PC-3 (cell line): ENCODE measurements at regions not wholly inside any gene's neighbourhood (a gene's known extent, or its start where the extent isn't known, plus 50 kb on each side); places are given as distances from the start of the nearest gene placed in this dataset.
A peak's percentile ranks its signal among the peaks of the same experiment; 100 is the strongest.
"Not testable (repeated sequence)": the region's sequence is repeated elsewhere in the genome, so short reads cannot be mapped to it uniquely, and the experiment has no call there.

Experiments
- ATAC-seq: fragments of 200-7000 bp; cut with Tn5 transposase; 2 replicates; pipeline ENCODE4 v1.9.1; 2020; ENCODE audit warnings: mild to moderate bottlenecking, moderate library complexity
- BruUV-seq: library from RNA; stranded (reverse); fragments of 400-500 nt; replicated peaks from 2 replicates; lab custom pipeline; 2021; lab: Mats Ljungman, UMichigan
- CTCF ChIA-PET: fragments of 300-600 bp; sonication (Branson Sonifier 250); formaldehyde crosslinking; loops from one replicate; lab custom pipeline; 2022; ENCODE audit warnings: antibody characterized with exemption; lab: Charles Lee
- POLR2A ChIA-PET: fragments of 300-600 bp; sonication (Branson Sonifier 250); formaldehyde crosslinking; loops from one replicate; lab custom pipeline; 2022; ENCODE audit warnings: antibody characterized with exemption; ENCODE audit not compliant: unreplicated experiment; lab: Charles Lee
- DNase-seq: peaks from one replicate; pipeline ENCODE4 v3.0.0-alpha.2; 2015
- H2AFZ ChIP-seq: fragments of 300-600 bp; sonication (generic); 2 replicates; pipeline ENCODE4 v1.6.0; 2016; ENCODE audit warnings: antibody characterized with exemption, low read length
- H3F3A ChIP-seq: fragments of 300-600 bp; sonication (generic); one replicate; pipeline ENCODE4 v1.6.0; 2017; ENCODE audit warnings: antibody characterized with exemption, low read length, control low read depth, mild to moderate bottlenecking; ENCODE audit not compliant: unreplicated experiment
- H3K27ac ChIP-seq: fragments of 300-600 bp; sonication (generic); 2 replicates; pipeline ENCODE4 v1.5.1; 2016; ENCODE audit warnings: mild to moderate bottlenecking, low read length
- H3K27me3 ChIP-seq: fragments of 300-600 bp; sonication (generic); 2 replicates; pipeline ENCODE4 v1.6.1; 2016; ENCODE audit warnings: low read length, mixed read lengths
- H3K36me3 ChIP-seq: fragments of 300-600 bp; sonication (generic); 2 replicates; pipeline ENCODE4 v1.6.1; 2016; ENCODE audit warnings: low read depth, mixed run types, low read length, mixed read lengths
- H3K4me1 ChIP-seq: fragments of 300-600 bp; sonication (generic); 2 replicates; pipeline ENCODE4 v1.5.1; 2016; ENCODE audit warnings: low read length; ENCODE audit not compliant: insufficient read depth
- H3K4me2 ChIP-seq: fragments of 300-600 bp; sonication (generic); 2 replicates; pipeline ENCODE4 v1.6.0; 2016; ENCODE audit warnings: low read length
- H3K4me3 ChIP-seq: fragments of 300-600 bp; sonication (generic); 2 replicates; pipeline ENCODE4 v1.5.1; 2016; ENCODE audit warnings: mild to moderate bottlenecking, low read length, mixed read lengths
- H3K79me2 ChIP-seq: fragments of 300-600 bp; sonication (generic); 2 replicates; pipeline ENCODE4 v1.6.1; 2017; ENCODE audit warnings: low read length, mixed read lengths
- H3K9ac ChIP-seq: fragments of 300-600 bp; sonication (generic); 2 replicates; pipeline ENCODE4 v1.6.0; 2016; ENCODE audit warnings: mild to moderate bottlenecking, low read length
- H3K9me2 ChIP-seq: fragments of 300-600 bp; sonication (generic); replicated peaks from 2 replicates; pipeline ENCODE4 v1.6.1; 2016; ENCODE audit warnings: mixed run types, low read length, mixed read lengths
- H3K9me3 ChIP-seq: fragments of 300-600 bp; sonication (generic); 2 replicates; pipeline ENCODE4 v1.6.1; 2016; ENCODE audit warnings: low read length, mixed read lengths
- H4K20me1 ChIP-seq: fragments of 300-600 bp; sonication (generic); 2 replicates; pipeline ENCODE4 v1.6.1; 2016; ENCODE audit warnings: low read length, mixed read lengths
- EZH2 ChIP-seq: fragments of 300-600 bp; sonication (generic); IDR thresholded peaks from one replicate; pipeline ENCODE4 v1.6.1; 2017; ENCODE audit warnings: antibody characterized with exemption, mild to moderate bottlenecking, low read length; ENCODE audit not compliant: unreplicated experiment
- EZH2phosphoT487 ChIP-seq: fragments of 300-600 bp; sonication (generic); IDR thresholded peaks from 2 replicates; pipeline ENCODE4 v1.6.1; 2018; ENCODE audit warnings: mild to moderate bottlenecking, antibody characterized with exemption, low read length, borderline replicate concordance
- intact Hi-C: fragments of 100-400 bp; cut with micrococcal nuclease; formaldehyde crosslinking; loops from 2 replicates; pipeline ENCODE4 v1.9.0; 2023
- TF ChIP-seq, protein P1 (sequence below): fragments of 300-600 bp; sonication (generic); conservative IDR thresholded peaks from 2 replicates; pipeline ENCODE4 v1.5.1; 2017; ENCODE audit warnings: antibody characterized with exemption, low read depth, mild to moderate bottlenecking, low read length

DNA sequence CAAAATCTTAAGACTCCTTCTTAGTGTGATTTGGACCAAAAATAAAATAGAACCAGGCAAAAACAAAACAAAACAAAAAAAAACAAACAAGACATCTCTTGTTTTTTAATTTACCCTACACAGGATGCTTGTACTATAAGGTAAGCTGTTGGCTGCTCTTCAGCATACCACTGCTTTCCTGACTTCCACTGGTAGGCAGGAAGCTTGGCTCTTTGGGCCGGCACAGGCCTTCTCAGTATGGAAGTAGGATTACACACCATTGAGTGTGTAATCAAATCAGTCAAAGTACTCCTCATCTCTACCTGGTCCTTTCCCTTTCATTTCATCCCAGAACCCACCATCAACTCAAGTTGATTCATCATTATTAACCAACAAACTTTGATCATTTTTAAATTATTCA lies 61.9 kb upstream of the RGS1 start:
- no peak overlapping the region for H3K4me2 ChIP-seq
- intact Hi-C loops, result no loop called here
- H3K79me2 ChIP-seq, result no peaks in the 10 kb centered on the region
- H3F3A ChIP-seq, result no peaks in the 10 kb centered on the region
- POLR2A ChIA-PET, result interaction anchor here (0.6 kb wide), 1 partner anchor 65 kb away, joined by 7 read pairs; no protein-coding TSS in a partner anchor
- H3K9me2 ChIP-seq, result no peaks in the 10 kb centered on the region
- peaks cover 13% of the 10 kb centered on the region for H3K4me1 ChIP-seq
- H3K9ac ChIP-seq, result no peak overlapping the region
- no peaks in the 10 kb centered on the region for H3K27me3 ChIP-seq
- TF ChIP-seq EZH2phosphoT487 (no peak), EZH2 (no peak)
- TF ChIP-seq, protein P1, sequence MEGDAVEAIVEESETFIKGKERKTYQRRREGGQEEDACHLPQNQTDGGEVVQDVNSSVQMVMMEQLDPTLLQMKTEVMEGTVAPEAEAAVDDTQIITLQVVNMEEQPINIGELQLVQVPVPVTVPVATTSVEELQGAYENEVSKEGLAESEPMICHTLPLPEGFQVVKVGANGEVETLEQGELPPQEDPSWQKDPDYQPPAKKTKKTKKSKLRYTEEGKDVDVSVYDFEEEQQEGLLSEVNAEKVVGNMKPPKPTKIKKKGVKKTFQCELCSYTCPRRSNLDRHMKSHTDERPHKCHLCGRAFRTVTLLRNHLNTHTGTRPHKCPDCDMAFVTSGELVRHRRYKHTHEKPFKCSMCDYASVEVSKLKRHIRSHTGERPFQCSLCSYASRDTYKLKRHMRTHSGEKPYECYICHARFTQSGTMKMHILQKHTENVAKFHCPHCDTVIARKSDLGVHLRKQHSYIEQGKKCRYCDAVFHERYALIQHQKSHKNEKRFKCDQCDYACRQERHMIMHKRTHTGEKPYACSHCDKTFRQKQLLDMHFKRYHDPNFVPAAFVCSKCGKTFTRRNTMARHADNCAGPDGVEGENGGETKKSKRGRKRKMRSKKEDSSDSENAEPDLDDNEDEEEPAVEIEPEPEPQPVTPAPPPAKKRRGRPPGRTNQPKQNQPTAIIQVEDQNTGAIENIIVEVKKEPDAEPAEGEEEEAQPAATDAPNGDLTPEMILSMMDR, result no peak
- CTCF ChIA-PET, result no interaction called here
- H3K9me3 ChIP-seq, result no peaks in the 10 kb centered on the region
- no peak overlapping the region for H3K27ac ChIP-seq
- H4K20me1 ChIP-seq, result no peaks in the 10 kb centered on the region
- no peaks in the 10 kb centered on the region for H3K36me3 ChIP-seq
- no peak for ATAC-seq
- no peak overlapping the region for H3K4me3 ChIP-seq
- H2AFZ ChIP-seq, result no peak overlapping the region
- no TSS peak for BruUV-seq
- no peak for DNase-seq

DNA sequence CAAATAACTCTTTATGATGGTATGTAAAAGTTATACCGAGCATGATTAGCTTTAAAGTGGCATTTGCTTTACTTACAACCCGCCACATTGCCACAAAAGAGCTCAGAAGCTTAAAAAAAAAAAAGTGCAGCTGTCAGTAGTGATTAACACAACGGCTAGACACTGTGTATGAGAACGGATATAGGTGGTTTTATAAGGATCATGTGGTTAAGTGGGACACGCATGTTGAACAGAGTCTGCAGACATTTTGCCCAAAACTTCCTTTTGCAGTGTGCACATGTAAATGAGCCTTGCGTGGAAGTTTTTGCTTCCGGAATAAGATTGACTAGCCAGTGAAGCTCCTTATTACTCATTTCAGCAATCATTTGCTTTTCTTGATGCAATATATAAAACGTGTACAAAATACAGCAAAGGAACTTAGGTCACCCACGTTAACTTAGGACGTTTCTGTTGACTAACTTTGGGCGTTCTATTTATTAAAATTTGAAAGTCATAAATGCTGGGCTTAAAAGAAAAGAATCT lies 58.7 kb upstream of the RGS1 start:
- Histone ChIP-seq H3K4me2 (peak overlapping the region; percentile 63), H4K20me1 (no peaks in the 10 kb centered on the region), H2AFZ (peak overlapping the region; percentile 33; the same call in 1 of the 2 replicates), H3K9me2 (no peaks in the 10 kb centered on the region), H3K9ac (peak overlapping the region; percentile 46), H3K4me1 (peaks cover 13% of the 10 kb centered on the region), H3K4me3 (no peak overlapping the region; the same call in 1 of the 2 replicates), H3K79me2 (no peaks in the 10 kb centered on the region), H3K27me3 (no peaks in the 10 kb centered on the region), H3K27ac (peak overlapping the region; percentile 72), H3F3A (no peaks in the 10 kb centered on the region), H3K9me3 (no peaks in the 10 kb centered on the region), H3K36me3 (no peaks in the 10 kb centered on the region)
- TF ChIP-seq EZH2phosphoT487, result no peak
- TF ChIP-seq, protein P1, result no peak
- no peak for TF ChIP-seq EZH2
- peak; percentile 66 for DNase-seq
- CTCF ChIA-PET, result no interaction called here
- intact Hi-C loops, result loop anchor here (1.0 to 5.0 kb wide), 2 partner anchors 14 to 40 kb away; no protein-coding TSS in a partner anchor
- no TSS peak for BruUV-seq
- POLR2A ChIA-PET, result no interaction called here
- peak; percentile 91 for ATAC-seq

- peak overlapping the region; percentile 45; the same call in 1 of the 2 replicates for H2AFZ ChIP-seq
- POLR2A ChIA-PET, H3K9me3 ChIP-seq, CTCF ChIA-PET, BruUV-seq, H3K4me3 ChIP-seq, H3K36me3 ChIP-seq, H3F3A ChIP-seq, H3K79me2 ChIP-seq, H4K20me1 ChIP-seq, H3K27me3 ChIP-seq, H3K9me2 ChIP-seq: not testable (repeated sequence)
- DNase-seq, result peak; percentile 47
- intact Hi-C loops, result loop anchor here (1.0 to 5.0 kb wide), 2 partner anchors 13 to 39 kb away; no protein-coding TSS in a partner anchor
- peak overlapping the region; percentile 63 for H3K4me2 ChIP-seq
- peak overlapping the region; percentile 72 for H3K27ac ChIP-seq
- H3K4me1 ChIP-seq, result peaks cover 13% of the 10 kb centered on the region
- peak overlapping the region; percentile 46 for H3K9ac ChIP-seq
- ATAC-seq, result peak; percentile 26; the same call in 1 of the 2 replicates
These were observed 57.7 kb upstream of the RGS1 start for GRCh38 chr1:192517716-192518355.
